PC-3 (cell line): ENCODE measurements at regions not wholly inside any gene's neighbourhood (a gene's known extent, or its start where the extent isn't known, plus 50 kb on each side); places are given as distances from the start of the nearest gene placed in this dataset.

ENCODE experiments used
- EZH2 ChIP-seq: fragments of 300-600 bp; sonication (generic); IDR thresholded peaks from one replicate; pipeline ENCODE4 v1.6.1; 2017; ENCODE audit warnings: antibody characterized with exemption, mild to moderate bottlenecking, low read length; ENCODE audit not compliant: unreplicated experiment
- EZH2phosphoT487 ChIP-seq: fragments of 300-600 bp; sonication (generic); IDR thresholded peaks from 2 replicates; pipeline ENCODE4 v1.6.1; 2018; ENCODE audit warnings: mild to moderate bottlenecking, antibody characterized with exemption, low read length, borderline replicate concordance
- TF ChIP-seq, protein P1 (sequence below): fragments of 300-600 bp; sonication (generic); conservative IDR thresholded peaks from 2 replicates; pipeline ENCODE4 v1.5.1; 2017; ENCODE audit warnings: antibody characterized with exemption, low read depth, mild to moderate bottlenecking, low read length

DNA sequence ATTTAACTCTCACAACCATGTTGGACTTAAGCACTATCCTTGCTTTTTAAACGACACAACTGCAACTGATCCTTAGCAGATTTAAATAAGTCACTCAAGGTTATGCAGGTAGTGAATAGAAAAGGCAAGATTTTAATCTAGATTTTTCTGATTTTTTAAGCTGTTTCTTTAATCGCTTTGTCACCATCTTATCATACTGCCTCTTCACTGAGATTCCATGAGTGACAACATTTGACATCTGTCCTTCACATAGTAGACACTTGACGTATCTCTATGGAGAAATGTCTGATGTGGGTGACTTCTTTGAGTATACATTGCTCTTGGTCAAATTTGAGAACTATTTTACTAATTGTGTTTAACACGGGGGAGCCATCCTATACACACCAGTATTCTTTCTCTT lies 839.7 kb downstream of the GATA3 start:
- TF ChIP-seq, protein P1, sequence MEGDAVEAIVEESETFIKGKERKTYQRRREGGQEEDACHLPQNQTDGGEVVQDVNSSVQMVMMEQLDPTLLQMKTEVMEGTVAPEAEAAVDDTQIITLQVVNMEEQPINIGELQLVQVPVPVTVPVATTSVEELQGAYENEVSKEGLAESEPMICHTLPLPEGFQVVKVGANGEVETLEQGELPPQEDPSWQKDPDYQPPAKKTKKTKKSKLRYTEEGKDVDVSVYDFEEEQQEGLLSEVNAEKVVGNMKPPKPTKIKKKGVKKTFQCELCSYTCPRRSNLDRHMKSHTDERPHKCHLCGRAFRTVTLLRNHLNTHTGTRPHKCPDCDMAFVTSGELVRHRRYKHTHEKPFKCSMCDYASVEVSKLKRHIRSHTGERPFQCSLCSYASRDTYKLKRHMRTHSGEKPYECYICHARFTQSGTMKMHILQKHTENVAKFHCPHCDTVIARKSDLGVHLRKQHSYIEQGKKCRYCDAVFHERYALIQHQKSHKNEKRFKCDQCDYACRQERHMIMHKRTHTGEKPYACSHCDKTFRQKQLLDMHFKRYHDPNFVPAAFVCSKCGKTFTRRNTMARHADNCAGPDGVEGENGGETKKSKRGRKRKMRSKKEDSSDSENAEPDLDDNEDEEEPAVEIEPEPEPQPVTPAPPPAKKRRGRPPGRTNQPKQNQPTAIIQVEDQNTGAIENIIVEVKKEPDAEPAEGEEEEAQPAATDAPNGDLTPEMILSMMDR = no peak
- TF ChIP-seq EZH2 = no peak
- no peak for TF ChIP-seq EZH2phosphoT487
